Activated T-helper 2 cell treated with anti-CD3 and anti-CD28 coated beads, Interferon-gamma antibody, Interleukin-2, Interleukin-4, amounts not matched to agents 10 μg/mL and 5 μg/mL and 100 μg/mL, durations not matched to agents 14 hours and 24 hours and 36 hours (primary cell): ENCODE measurements at regions not wholly inside any gene's neighbourhood (a gene's known extent, or its start where the extent isn't known, plus 50 kb on each side); places are given as distances from the start of the nearest gene placed in this dataset.
"Not testable (repeated sequence)": the region's sequence is repeated elsewhere in the genome, so short reads cannot be mapped to it uniquely, and the experiment has no call there.

Experiments
- DNase-seq: peaks from one replicate; pipeline ENCODE4 v3.0.0; 2021; ENCODE audit warnings: low spot score
- H3K27ac Mint-ChIP-seq: one replicate; pipeline ENCODE4 v1.8.0; 2021; ENCODE audit warnings: mixed read lengths
- H3K27me3 Mint-ChIP-seq: one replicate; pipeline ENCODE4 v1.8.0; 2021; ENCODE audit warnings: low read depth, mixed read lengths
- H3K36me3 Mint-ChIP-seq: one replicate; pipeline ENCODE4 v1.8.0; 2021; ENCODE audit warnings: low read depth, mixed read lengths
- H3K4me1 Mint-ChIP-seq: one replicate; pipeline ENCODE4 v1.8.0; 2021; ENCODE audit warnings: low read depth, mixed read lengths
- H3K4me3 Mint-ChIP-seq: one replicate; pipeline ENCODE4 v1.8.0; 2021; ENCODE audit warnings: low read depth, mild to moderate bottlenecking, moderate library complexity, mixed read lengths
- H3K9me3 Mint-ChIP-seq: one replicate; pipeline ENCODE4 v1.8.0; 2021; ENCODE audit warnings: mixed read lengths
- intact Hi-C: fragments of 100-400 bp; cut with micrococcal nuclease; formaldehyde crosslinking; loops from one replicate; pipeline ENCODE4 v1.15.1; 2023

DNA sequence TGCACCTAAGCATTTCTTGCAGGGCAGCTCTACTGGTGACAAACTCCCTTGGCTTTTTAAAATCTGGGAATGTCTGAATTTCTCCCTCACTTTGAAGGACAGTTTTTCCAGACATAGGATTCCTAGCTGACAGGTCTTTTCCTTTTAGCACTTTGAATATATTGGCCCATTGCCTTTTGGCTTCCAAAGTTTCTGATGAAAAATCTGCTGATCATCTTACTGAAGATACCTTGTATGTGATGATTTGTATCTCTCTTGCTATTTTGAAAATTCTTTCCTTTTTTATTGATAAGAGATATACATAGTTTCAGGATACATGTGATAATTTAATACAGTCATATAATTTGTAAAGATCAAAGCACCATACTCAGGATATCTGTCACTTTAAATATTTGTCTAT, 211.1 kb downstream of the ZIC5 start:
- H3K4me3 Mint-ChIP-seq: no peak overlapping the region
- DNase-seq: no peak
- H3K27me3 Mint-ChIP-seq: no peaks in the 10 kb centered on the region
- peaks cover 17% of the 10 kb centered on the region for H3K9me3 Mint-ChIP-seq
- H3K36me3 Mint-ChIP-seq: no peaks in the 10 kb centered on the region
- H3K4me1 Mint-ChIP-seq: no peaks in the 10 kb centered on the region
- no peak overlapping the region for H3K27ac Mint-ChIP-seq
- intact Hi-C loops: no loop called here

DNA sequence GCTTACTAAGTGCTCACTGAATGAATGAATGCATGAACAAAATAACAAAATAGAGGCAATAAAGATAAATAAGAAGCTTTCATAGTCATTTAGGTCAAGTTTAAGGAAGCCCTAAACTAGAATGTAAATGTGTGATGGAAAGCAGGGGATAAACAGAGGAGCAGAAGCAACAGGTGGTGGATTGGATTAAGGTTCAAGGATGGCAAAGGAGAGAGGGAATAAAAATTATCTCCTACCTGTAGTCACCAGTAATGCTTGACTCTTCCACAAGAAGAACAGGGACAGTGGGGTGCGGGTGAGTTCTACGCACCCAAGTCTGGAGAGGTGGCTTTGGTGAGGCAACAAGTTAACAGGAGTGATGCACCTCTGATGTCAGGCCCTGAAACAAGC, 212.4 kb downstream of the ZIC5 start:
- intact Hi-C loops: no loop called here
- Mint-ChIP-seq H3K27ac (no peak overlapping the region), H3K4me3 (no peak overlapping the region), H3K36me3 (no peaks in the 10 kb centered on the region), H3K4me1 (no peaks in the 10 kb centered on the region), H3K27me3 (no peaks in the 10 kb centered on the region), H3K9me3 (peaks cover 11% of the 10 kb centered on the region)
- DNase-seq: no peak

DNA sequence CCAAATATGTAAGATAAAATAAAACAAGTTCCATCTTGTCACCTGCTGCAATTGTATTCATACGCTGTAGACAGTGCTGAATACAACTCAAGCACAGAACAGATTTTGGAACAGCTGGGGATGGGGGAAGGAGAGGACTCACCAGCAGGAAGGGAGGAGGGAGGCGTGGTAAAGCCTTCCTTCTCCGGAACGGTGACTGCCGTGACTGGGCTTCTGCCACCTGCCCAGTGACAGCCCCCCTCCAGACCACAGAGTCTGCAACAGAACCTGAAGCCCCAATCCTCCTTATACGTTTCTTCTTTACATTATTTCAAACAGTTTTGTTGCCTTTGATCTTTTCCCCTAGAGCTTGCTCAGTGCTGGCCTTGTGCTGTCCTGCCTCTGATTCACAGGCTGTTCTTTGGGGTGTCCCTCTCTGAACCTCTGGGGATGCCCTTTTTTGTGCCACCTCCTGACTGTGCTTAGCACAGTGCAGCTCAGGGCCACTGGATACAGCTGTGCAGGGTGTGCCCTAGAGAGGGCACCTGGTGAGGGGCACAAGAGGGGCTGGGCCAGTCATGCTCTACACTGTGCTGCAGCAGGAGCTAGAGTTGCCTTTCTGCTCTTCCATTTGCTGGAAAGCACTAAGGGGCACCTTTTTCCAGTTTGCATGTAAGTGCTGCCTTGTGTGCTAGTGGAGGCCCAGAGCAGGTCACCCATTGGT, 213.0 kb downstream of the ZIC5 start:
- DNase-seq: no peak
- peaks cover 11% of the 10 kb centered on the region for H3K9me3 Mint-ChIP-seq
- H3K4me1 Mint-ChIP-seq: no peaks in the 10 kb centered on the region
- intact Hi-C loops: no loop called here
- H3K27ac Mint-ChIP-seq: no peak overlapping the region
- no peak overlapping the region for H3K4me3 Mint-ChIP-seq
- H3K36me3 Mint-ChIP-seq: no peaks in the 10 kb centered on the region
- H3K27me3 Mint-ChIP-seq: no peaks in the 10 kb centered on the region

DNA sequence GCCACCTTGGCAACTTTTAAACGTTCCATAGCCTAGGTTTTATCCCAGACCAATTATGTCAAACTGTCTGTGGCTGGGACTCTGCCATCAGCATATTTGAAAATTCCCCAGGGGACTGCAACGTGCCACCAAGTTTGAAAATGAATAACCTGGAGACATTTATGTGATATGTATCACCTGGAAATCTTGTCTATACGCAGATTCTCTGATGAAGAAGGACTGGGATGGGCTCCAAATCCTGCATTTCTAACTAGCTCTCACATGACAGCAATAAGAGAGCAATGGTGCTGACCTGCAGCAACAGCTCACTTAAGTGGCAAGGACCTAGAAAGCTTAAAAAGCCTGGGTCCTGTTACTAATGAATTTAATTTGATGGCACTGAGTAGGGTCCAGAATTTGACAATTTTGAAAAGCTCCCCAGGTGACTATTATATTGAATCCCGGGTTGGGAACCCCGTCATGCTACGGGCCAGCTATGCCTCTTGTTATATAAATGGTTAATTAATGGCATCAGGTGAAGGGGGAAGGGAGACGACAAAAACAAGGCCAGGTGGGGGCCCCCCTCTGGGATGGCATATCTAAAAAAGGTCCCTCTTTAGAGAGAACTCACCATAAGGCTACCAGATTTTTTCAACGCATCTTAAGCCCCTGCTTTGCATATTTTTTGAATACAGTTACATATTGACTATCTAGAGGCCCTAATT, 213.7 kb downstream of the ZIC5 start:
- H3K9me3 Mint-ChIP-seq: peaks cover 9% of the 10 kb centered on the region
- no peak for DNase-seq
- no peak overlapping the region for H3K27ac Mint-ChIP-seq
- intact Hi-C loops: no loop called here
- H3K4me1 Mint-ChIP-seq: no peaks in the 10 kb centered on the region
- no peak overlapping the region for H3K4me3 Mint-ChIP-seq
- H3K36me3 Mint-ChIP-seq: no peaks in the 10 kb centered on the region
- no peaks in the 10 kb centered on the region for H3K27me3 Mint-ChIP-seq

DNA sequence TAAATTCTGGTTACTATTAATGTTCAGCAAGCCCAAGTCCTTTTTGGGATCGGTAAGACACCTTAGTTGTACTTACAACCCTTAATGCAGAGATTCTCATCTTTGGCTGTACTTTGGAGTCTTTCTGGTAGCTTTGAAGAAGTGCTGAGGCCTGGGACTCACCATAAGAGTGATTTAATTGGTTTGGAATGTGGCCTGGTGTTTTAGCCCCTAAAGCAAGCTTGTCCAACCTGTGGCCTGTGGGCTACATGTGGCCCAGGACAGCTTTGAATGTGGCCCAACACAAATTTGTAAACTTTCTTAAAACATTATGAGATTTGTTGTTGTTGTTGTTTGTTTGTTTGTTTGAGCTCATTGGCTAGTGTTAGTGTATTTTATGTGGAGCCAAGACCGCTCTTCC, 215.3 kb downstream of the ZIC5 start:
- H3K36me3 Mint-ChIP-seq: no peaks in the 10 kb centered on the region
- no peak overlapping the region for H3K4me3 Mint-ChIP-seq
- peaks cover 4% of the 10 kb centered on the region for H3K9me3 Mint-ChIP-seq
- H3K27me3 Mint-ChIP-seq: no peaks in the 10 kb centered on the region
- intact Hi-C loops: no loop called here
- DNase-seq: no peak
- H3K4me1 Mint-ChIP-seq: no peaks in the 10 kb centered on the region
- H3K27ac Mint-ChIP-seq: no peak overlapping the region

DNA sequence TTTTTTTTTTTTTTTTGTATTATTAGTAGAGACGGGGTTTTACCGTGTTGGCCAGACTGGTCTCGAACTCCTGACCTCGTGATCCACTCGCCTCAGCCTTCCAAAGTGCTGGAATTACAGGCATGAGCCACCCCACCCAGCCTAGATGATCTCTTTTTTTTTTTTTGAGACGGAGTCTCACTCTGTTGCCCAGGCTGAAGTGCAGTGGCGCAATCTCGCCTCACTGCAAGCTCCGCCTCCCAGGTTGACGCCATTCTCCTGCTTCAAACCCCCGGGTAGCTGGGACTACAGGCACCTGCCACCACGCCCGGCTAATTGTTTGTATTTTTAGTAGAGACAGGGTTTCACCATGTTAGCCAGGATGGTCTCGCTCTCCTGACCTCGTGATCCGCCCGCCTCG, 216.8 kb downstream of the ZIC5 start:
- H3K27ac Mint-ChIP-seq, H3K4me3 Mint-ChIP-seq, H3K27me3 Mint-ChIP-seq, H3K9me3 Mint-ChIP-seq, H3K4me1 Mint-ChIP-seq, H3K36me3 Mint-ChIP-seq, DNase-seq, intact Hi-C loops: not testable (repeated sequence)

DNA sequence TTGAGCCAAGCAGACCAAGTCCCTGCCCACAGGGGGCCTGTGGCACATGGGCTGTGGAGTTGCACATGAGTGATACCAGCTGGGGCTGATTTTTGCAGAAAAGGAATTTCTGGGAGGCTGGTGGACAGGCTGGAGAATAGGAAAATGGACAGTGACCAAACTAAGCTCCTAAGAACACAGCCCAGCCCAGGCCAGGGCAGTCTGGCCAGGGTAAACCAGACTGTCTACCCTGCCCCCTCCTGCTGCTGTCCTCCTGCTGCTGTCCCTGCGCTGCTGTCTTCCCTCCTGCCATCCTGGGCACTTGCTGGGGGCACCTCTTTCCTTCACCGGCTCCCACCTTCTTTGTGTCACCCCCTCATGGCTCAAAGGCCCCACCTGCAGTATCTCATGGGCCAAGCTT, 219.2 kb downstream of the ZIC5 start:
- Mint-ChIP-seq H3K36me3 (no peaks in the 10 kb centered on the region), H3K4me3 (no peak overlapping the region), H3K27me3 (no peaks in the 10 kb centered on the region), H3K27ac (no peak overlapping the region), H3K9me3 (no peaks in the 10 kb centered on the region), H3K4me1 (no peaks in the 10 kb centered on the region)
- intact Hi-C loops: no loop called here
- DNase-seq: no peak

DNA sequence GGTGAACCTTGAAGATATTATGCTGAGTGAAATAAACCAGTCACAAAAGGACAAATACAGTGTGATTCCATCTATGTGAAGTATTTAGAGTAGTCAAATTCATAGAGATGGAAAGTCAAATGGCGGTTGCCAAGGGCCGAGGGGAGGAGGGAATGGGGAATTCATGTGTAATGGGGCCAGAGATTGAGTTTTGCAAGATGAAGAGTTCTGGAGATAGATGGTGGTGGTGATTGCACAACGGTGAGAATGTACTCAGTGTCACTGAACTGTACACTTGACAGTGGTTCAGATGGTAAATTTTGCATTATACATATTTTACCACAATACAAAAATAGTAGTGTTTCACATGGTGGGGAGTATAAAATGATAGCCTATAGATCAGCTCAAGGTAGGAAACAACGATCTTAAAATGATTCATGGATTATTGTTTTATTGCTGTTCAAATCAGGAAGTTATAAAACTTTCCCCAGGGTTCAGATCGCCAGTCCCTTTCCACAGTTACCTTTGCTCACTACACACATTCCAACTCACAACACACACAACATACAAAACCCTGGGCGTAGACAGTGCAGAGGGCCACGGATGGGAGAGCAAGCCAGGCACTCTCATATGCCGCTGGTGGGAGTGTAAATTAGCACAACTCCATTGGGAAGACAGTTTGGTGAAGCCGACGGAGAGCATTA, 219.9 kb downstream of the ZIC5 start:
- Mint-ChIP-seq H3K4me1 (no peaks in the 10 kb centered on the region), H3K36me3 (no peaks in the 10 kb centered on the region), H3K27ac (no peak overlapping the region), H3K4me3 (no peak overlapping the region), H3K27me3 (no peaks in the 10 kb centered on the region), H3K9me3 (no peaks in the 10 kb centered on the region)
- no peak for DNase-seq
- intact Hi-C loops: no loop called here

DNA sequence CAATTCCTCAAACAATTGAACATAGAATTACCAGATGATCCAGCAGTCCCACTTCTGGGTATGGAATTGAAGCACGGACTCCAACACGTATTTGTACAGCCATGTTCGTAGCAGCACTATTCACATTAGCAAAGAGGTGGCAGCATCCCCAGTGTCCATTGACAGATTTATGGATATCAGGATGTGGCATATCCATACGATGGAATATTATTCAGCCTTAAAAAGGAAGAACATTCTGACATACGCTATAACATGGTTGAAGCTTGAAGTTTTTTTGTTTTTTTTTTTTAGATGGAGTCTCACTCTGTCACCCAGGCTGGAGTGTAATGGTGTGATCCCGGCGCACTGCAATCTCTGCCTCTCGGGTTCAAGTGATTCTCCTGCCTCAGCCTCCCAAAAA, 220.6 kb downstream of the ZIC5 start:
- H3K4me1 Mint-ChIP-seq: no peaks in the 10 kb centered on the region
- intact Hi-C loops: no loop called here
- H3K9me3 Mint-ChIP-seq: no peaks in the 10 kb centered on the region
- H3K27ac Mint-ChIP-seq: no peak overlapping the region
- H3K36me3 Mint-ChIP-seq: no peaks in the 10 kb centered on the region
- H3K27me3 Mint-ChIP-seq: no peaks in the 10 kb centered on the region
- H3K4me3 Mint-ChIP-seq: no peak overlapping the region
- no peak for DNase-seq

DNA sequence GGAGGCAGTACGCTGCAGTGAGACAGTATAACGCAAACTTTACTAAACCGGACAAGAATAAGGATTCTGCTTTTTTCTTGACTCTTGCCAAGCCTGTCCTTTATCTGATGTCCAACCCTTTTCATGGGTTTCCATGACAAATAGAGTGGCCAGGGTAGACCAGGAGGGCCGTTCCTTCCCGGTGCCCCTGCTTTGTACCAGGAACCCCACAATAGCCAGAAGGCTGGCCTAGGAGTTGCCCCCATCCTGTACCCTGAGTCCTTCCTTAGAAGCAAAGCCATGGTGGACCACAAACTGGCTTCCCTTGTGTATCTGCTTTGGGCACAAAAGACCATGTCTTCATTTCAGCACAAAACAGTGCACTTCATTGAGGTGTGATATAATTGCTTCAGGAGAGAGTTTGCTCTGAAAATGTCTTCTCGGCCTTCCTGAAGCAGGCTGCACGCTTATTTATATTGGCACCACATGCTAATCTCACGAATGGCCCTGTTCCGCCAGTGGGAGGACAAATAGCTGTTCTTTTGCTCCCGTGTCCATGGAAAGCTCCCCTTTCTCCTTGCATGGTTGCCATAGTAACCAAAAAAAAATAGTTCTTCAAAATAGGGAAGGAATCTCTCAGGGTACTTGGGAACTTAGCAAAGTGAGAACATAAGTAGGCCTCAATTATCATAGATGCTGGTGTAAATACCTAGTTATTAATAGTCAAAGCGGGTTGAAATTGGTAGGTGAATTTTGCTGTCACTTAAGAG, 222.1 kb downstream of the ZIC5 start:
- Mint-ChIP-seq H3K36me3 (no peaks in the 10 kb centered on the region), H3K4me1 (no peaks in the 10 kb centered on the region), H3K27ac (no peak overlapping the region), H3K4me3 (no peak overlapping the region), H3K9me3 (no peaks in the 10 kb centered on the region), H3K27me3 (no peaks in the 10 kb centered on the region)
- DNase-seq: no peak
- intact Hi-C loops: no loop called here

DNA sequence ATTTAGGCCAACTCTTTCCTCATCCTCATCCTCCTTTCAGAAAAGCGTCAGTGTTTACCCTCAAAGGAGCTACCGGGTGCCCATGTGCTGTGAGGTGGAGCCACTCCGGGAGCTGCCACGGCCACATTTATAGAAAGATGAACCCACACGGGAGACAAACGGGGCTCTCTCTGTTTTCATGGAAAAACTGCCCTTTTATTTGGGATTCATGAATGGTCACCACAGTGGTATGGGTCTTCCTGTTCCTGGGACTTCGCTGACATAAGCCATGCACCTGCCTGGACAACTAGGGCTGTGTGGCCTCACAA, 224.2 kb downstream of the ZIC5 start:
- Mint-ChIP-seq H3K9me3 (no peaks in the 10 kb centered on the region), H3K4me3 (no peak overlapping the region), H3K4me1 (no peaks in the 10 kb centered on the region), H3K27me3 (peaks cover 6% of the 10 kb centered on the region), H3K27ac (no peak overlapping the region), H3K36me3 (no peaks in the 10 kb centered on the region)
- intact Hi-C loops: no loop called here
- DNase-seq: no peak

DNA sequence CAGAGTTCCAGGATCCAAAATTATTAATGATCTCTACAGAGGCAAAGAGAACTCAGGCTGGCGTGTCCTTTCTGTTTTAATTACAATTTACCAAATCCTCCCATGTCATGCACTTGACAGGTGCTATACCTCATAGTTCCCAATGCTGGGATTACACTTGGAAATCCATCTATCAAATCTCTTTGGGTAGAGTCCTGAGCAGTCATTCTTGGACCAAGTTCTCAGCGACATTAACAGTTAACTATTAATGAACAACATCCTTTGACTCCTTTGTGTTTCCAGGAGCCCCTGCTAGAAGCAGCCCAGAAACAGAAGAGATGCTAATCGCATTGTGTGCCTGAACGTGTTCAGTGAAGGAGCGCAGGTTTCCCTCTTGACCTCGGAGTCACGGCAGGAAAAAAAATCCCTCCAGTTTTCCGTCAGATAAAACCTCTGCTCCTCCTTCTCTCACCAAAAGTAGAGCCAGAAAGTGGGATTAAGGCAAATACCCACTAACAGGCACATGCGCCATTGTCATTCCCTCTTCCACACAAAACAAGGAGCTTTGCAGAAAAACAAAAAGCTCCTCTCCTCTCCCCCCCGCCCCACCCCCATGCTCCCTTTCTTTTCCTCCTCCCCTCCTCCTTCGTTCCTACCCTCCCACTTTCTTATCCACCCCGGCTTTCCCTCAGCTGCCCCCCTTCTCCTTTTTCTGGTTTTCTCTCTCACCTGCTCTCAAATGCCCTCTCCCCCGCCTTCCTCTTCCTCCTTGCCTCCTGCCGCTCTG, 224.7 kb downstream of the ZIC5 start:
- H3K4me1 Mint-ChIP-seq: no peaks in the 10 kb centered on the region
- H3K4me3 Mint-ChIP-seq: no peak overlapping the region
- no peaks in the 10 kb centered on the region for H3K9me3 Mint-ChIP-seq
- peaks cover 6% of the 10 kb centered on the region for H3K27me3 Mint-ChIP-seq
- DNase-seq: no peak
- H3K27ac Mint-ChIP-seq: no peak overlapping the region
- H3K36me3 Mint-ChIP-seq: no peaks in the 10 kb centered on the region
- intact Hi-C loops: no loop called here
